ENCODE measurements at regions not wholly inside any gene's neighbourhood (a gene's known extent, or its start where the extent isn't known, plus 50 kb on each side); places are given as distances from the start of the nearest gene placed in this dataset.

GRCh38 chr2:121900391-121900790, 144.9 kb downstream of the TSN start:
- Histone ChIP-seq H2BK12ac (ENCODE audit: low read depth, low read length) (no peak overlapping the region), H4K20me1 (replicated peaks in 1 of 2; ENCODE audit: control insufficient read depth in 1 of 2, insufficient read depth in 2 of 2, low read length in 2 of 2) (no peaks in the 10 kb centered on the region), H3K9ac (replicated peaks in 1 of 4; ENCODE audit: extremely low read depth in 1 of 4, low read depth in 3 of 4, low read length in 3 of 4) (no peak overlapping the region), H3K23me2 (ENCODE audit: low read depth, low read length) (no peaks in the 10 kb centered on the region), H3K4me1 (replicated peaks in 1 of 4; ENCODE audit: control insufficient read depth in 3 of 4, insufficient read depth in 4 of 4, low read length in 3 of 4) (no peaks in the 10 kb centered on the region; a peak in 1 of 7 replicates), H2BK15ac (ENCODE audit: low read length) (no peak overlapping the region), H3K27ac (ENCODE audit: low read depth, low read length) (no peak overlapping the region), H3K4me3 (ENCODE audit: extremely low read depth in 1 of 4, insufficient read depth in 2 of 4, low read depth in 3 of 4, low read length in 4 of 4) (no peak overlapping the region), H3K18ac (ENCODE audit: extremely low read depth, low read length) (no peak overlapping the region), H4K8ac (ENCODE audit: extremely low read depth, insufficient read depth, low read length) (no peak overlapping the region), H3K79me2 (ENCODE audit: control insufficient read depth in 1 of 2, insufficient read depth in 2 of 2, low read length in 2 of 2) (no peaks in the 10 kb centered on the region), H4K5ac (ENCODE audit: insufficient read length, low read depth, low read length) (no peak overlapping the region), H3K23ac (ENCODE audit: insufficient read length) (no peak overlapping the region), H3K9me3 (ENCODE audit: insufficient read depth in 2 of 2, low read depth in 1 of 2, low read length in 1 of 2) (no peaks in the 10 kb centered on the region), H2BK20ac (ENCODE audit: low read length) (no peak overlapping the region), H3K79me1 (ENCODE audit: low read depth, low read length) (no peaks in the 10 kb centered on the region), H2AFZ (ENCODE audit: low read length) (no peak overlapping the region), H3K27me3 (replicated peaks in 1 of 4; ENCODE audit: control insufficient read depth in 3 of 4, extremely low read depth in 1 of 4, insufficient read depth in 3 of 4, low read length in 3 of 4) (no peaks in the 10 kb centered on the region; a peak in 1 of 7 replicates), H4K91ac (replicated peaks; ENCODE audit: insufficient read length, low read length) (no peak overlapping the region), H2BK5ac (ENCODE audit: low read depth, low read length) (no peak overlapping the region), H2AK5ac (ENCODE audit: low read depth, low read length) (no peak overlapping the region), H3K14ac (ENCODE audit: insufficient read length) (no peak overlapping the region), H3K56ac (replicated peaks; ENCODE audit: insufficient read length, low read depth, low read length) (no peak overlapping the region), H3K4me2 (ENCODE audit: insufficient read depth in 1 of 2, low read depth in 2 of 2, low read length in 2 of 2) (no peak overlapping the region), H2BK120ac (replicated peaks; ENCODE audit: low read depth, low read length) (no peak overlapping the region), H3K4ac (replicated peaks; ENCODE audit: insufficient read length, low read depth, low read length) (no peak overlapping the region), H3K36me3 (ENCODE audit: control insufficient read depth in 2 of 4, insufficient read depth in 4 of 4, low read length in 3 of 4) (no peaks in the 10 kb centered on the region)
- FAIRE-seq: no peak
- ChIA-PET CTCF (ENCODE audit: partially characterized antibody) (interaction anchor here (0.9 to 9.0 kb wide), 7 partner anchors 8 to 257 kb away, joined by 3 to 94 read pairs (median 6); no protein-coding TSS in a partner anchor), POLR2A (ENCODE audit: partially characterized antibody) (no interaction called here)
- 89% methylated on average over 8 of the region's 8 CpGs; no CpG with 5 or more reads in 1 of the 2 experiments for WGBS, 2 experiments (ENCODE audit: extremely low coverage in 1 of 2, insufficient coverage in 1 of 2, insufficient read length in 1 of 2, insufficient replicate concordance in 2 of 2, low coverage in 1 of 2, low lambda C conversion rate in 2 of 2, missing lambda C conversion rate in 1 of 2)
- DNase-seq (ENCODE audit: low read depth in 1 of 2, low spot score in 2 of 2): no peak
- TF ChIP-seq GABPA (IDR thresholded peaks at IDR 0.05; ENCODE audit: borderline replicate concordance, insufficient read depth, low read length): no peak
